ENCODE measurements at regions not wholly inside any gene's neighbourhood (a gene's known extent, or its start where the extent isn't known, plus 50 kb on each side); places are given as distances from the start of the nearest gene placed in this dataset.

DNA sequence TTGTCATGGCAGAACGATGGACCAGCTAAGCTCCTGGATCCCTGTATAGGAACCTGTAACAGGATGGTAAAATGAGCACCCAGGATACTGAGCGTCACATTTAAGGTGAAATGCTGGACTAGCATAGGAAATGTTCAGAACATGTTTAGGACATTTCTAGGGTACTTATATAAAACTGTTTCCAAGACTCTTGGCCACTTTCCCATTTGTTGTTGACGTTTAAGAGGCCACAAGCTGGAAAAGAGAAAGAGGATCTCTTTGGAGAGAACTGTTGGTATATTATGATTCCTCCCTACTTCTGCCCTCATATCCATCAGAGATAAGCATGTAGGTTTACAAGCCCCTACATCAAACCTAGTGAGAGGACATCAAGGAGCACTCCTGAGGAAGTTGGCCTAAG is 57.5 kb downstream of the SCN11A start:
- ATAC-seq (ENCODE audit: poor library complexity) = no peak
- Mint-ChIP-seq H3K36me3 (ENCODE audit: low read depth) (no peaks in the 10 kb centered on the region), H3K4me1 (ENCODE audit: low read depth) (no peaks in the 10 kb centered on the region), H3K9me3 (no peaks in the 10 kb centered on the region), H3K27ac (no peak overlapping the region), H3K4me3 (no peak overlapping the region), H3K27me3 (peaks cover 30% of the 10 kb centered on the region)
- peaks cover 4 to 7% of the 10 kb centered on the region in 2 experiments for H3K27me3 ChIP-seq (ENCODE audit: control insufficient read depth in 1 of 2, insufficient read depth in 2 of 2, low read length in 2 of 2)
- H3K4me1 ChIP-seq (ENCODE audit: insufficient read depth, low read length) = no peaks in the 10 kb centered on the region
- H3K36me3 ChIP-seq (ENCODE audit: insufficient read depth, low read length) = no peaks in the 10 kb centered on the region
- ChIA-PET POLR2A (no interaction called here), CTCF (no interaction called here)
- intact Hi-C loops (cut with DNase I, micrococcal nuclease) = no loop called here
- H3K27ac ChIP-seq (ENCODE audit: low read depth in 1 of 2, low read length in 2 of 2) = no peak overlapping the region
- H3K4me3 ChIP-seq (ENCODE audit: low read length) = no peak overlapping the region
- no peak for DNase-seq
- TF ChIP-seq, protein P1, sequence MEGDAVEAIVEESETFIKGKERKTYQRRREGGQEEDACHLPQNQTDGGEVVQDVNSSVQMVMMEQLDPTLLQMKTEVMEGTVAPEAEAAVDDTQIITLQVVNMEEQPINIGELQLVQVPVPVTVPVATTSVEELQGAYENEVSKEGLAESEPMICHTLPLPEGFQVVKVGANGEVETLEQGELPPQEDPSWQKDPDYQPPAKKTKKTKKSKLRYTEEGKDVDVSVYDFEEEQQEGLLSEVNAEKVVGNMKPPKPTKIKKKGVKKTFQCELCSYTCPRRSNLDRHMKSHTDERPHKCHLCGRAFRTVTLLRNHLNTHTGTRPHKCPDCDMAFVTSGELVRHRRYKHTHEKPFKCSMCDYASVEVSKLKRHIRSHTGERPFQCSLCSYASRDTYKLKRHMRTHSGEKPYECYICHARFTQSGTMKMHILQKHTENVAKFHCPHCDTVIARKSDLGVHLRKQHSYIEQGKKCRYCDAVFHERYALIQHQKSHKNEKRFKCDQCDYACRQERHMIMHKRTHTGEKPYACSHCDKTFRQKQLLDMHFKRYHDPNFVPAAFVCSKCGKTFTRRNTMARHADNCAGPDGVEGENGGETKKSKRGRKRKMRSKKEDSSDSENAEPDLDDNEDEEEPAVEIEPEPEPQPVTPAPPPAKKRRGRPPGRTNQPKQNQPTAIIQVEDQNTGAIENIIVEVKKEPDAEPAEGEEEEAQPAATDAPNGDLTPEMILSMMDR (IDR thresholded peaks at IDR 0.05) = no peak
- H3K9me3 ChIP-seq (ENCODE audit: control insufficient read depth in 1 of 2, insufficient read depth in 1 of 2, low read length in 2 of 2) = no peaks in the 10 kb centered on the region

DNA sequence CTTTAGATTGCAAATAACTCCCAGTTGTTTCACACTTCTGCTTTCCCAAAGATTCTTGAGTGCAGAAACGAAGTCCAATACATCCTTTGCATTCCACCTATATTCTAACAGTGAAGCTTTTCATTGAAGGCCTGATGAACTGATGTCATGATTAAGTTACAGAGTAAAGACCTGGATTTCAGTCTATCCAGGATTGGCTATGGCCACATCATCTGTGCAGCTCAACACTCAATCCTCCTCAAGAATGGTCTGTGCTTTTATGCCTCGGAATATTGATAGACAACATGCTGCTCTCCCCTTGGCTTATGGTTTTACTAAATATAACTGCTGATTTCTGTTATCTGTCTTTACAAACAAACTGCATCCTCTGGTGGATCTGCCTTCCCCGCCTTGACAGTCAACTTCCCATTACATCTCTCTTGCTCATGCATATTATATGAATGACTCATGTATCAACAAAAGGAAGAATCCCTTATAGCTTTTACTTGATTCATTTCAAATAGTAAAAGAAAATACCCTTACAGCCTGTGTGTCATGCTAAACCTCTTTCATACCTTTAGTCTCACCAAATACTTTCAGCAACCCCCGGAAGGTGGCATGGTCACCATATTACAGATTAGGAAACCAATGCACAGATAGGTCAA is 59.5 kb downstream of the SCN11A start:
- Mint-ChIP-seq H3K27ac (no peak overlapping the region), H3K4me1 (ENCODE audit: low read depth) (no peaks in the 10 kb centered on the region), H3K9me3 (no peaks in the 10 kb centered on the region), H3K36me3 (ENCODE audit: low read depth) (no peaks in the 10 kb centered on the region), H3K27me3 (peaks cover 33% of the 10 kb centered on the region), H3K4me3 (no peak overlapping the region)
- ATAC-seq (ENCODE audit: poor library complexity) = no peak
- ChIA-PET POLR2A (no interaction called here), CTCF (no interaction called here)
- H3K9me3 ChIP-seq (ENCODE audit: control insufficient read depth in 1 of 2, insufficient read depth in 1 of 2, low read length in 2 of 2) = no peaks in the 10 kb centered on the region
- no peak for DNase-seq
- TF ChIP-seq, protein P1 (IDR thresholded peaks at IDR 0.05) = no peak
- H3K36me3 ChIP-seq (ENCODE audit: insufficient read depth, low read length) = no peaks in the 10 kb centered on the region
- no peaks in the 10 kb centered on the region for H3K4me1 ChIP-seq (ENCODE audit: insufficient read depth, low read length)
- no peak overlapping the region for H3K27ac ChIP-seq (ENCODE audit: low read depth in 1 of 2, low read length in 2 of 2)
- peaks cover 4 to 9% of the 10 kb centered on the region in 2 experiments for H3K27me3 ChIP-seq (ENCODE audit: control insufficient read depth in 1 of 2, insufficient read depth in 2 of 2, low read length in 2 of 2)
- intact Hi-C loops (cut with DNase I, micrococcal nuclease) = no loop called here
- H3K4me3 ChIP-seq (ENCODE audit: low read length) = no peak overlapping the region

DNA sequence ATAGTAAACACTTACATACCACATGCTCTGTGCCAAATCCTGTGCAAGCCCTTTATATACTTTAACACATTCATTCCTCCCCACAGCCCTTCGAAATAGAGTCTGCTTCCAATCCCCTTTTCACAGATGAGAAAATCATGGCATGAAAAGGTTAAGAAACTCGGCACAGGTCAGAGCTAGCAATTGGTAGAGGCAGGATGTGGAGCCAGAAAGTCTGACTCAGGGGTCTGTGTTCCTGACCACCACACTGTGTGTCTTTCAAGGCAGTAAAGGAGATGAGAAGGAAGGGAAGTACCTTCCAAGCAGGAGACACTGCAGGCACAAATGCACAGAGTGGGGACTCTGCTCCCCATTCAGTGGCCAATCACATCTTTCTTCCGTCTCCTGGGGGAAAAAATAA is 61.1 kb downstream of the SCN11A start:
- DNase-seq = no peak
- Mint-ChIP-seq H3K27me3 (peaks cover 27% of the 10 kb centered on the region), H3K9me3 (no peaks in the 10 kb centered on the region), H3K27ac (no peak overlapping the region), H3K36me3 (ENCODE audit: low read depth) (no peaks in the 10 kb centered on the region), H3K4me3 (no peak overlapping the region), H3K4me1 (ENCODE audit: low read depth) (no peaks in the 10 kb centered on the region)
- TF ChIP-seq, protein P1 (IDR thresholded peaks at IDR 0.05) = no peak
- Histone ChIP-seq H3K27ac (ENCODE audit: low read depth in 1 of 2, low read length in 2 of 2) (no peak overlapping the region), H3K4me3 (ENCODE audit: low read length) (no peak overlapping the region), H3K36me3 (ENCODE audit: insufficient read depth, low read length) (no peaks in the 10 kb centered on the region), H3K4me1 (ENCODE audit: insufficient read depth, low read length) (no peaks in the 10 kb centered on the region), H3K9me3 (ENCODE audit: control insufficient read depth in 1 of 2, insufficient read depth in 1 of 2, low read length in 2 of 2) (no peaks in the 10 kb centered on the region), H3K27me3 (ENCODE audit: control insufficient read depth in 1 of 2, insufficient read depth in 2 of 2, low read length in 2 of 2) (peaks cover 4 to 12% of the 10 kb centered on the region in 2 experiments)
- no peak for ATAC-seq (ENCODE audit: poor library complexity)
- ChIA-PET CTCF (interaction anchor here (0.6 kb wide), 1 partner anchor 185 kb away, joined by 3 read pairs; no protein-coding TSS in a partner anchor), POLR2A (no interaction called here)
- intact Hi-C loops (cut with DNase I, micrococcal nuclease) = no loop called here
